GM10266 (cell line): ENCODE measurements at regions not wholly inside any gene's neighbourhood (a gene's known extent, or its start where the extent isn't known, plus 50 kb on each side); places are given as distances from the start of the nearest gene placed in this dataset.

Experiments
- DNase-seq: peaks from one replicate; pipeline ENCODE4 v3.0.0; 2012; ENCODE audit errors: extremely low spot score
- TF ChIP-seq, protein P1 (sequence below): IDR thresholded peaks from 2 replicates; pipeline ENCODE4 v1.5.1; 2012; ENCODE audit warnings: mild to moderate bottlenecking, low read depth; ENCODE audit not compliant: control insufficient read depth, insufficient read depth; ENCODE audit errors: missing control alignments

DNA sequence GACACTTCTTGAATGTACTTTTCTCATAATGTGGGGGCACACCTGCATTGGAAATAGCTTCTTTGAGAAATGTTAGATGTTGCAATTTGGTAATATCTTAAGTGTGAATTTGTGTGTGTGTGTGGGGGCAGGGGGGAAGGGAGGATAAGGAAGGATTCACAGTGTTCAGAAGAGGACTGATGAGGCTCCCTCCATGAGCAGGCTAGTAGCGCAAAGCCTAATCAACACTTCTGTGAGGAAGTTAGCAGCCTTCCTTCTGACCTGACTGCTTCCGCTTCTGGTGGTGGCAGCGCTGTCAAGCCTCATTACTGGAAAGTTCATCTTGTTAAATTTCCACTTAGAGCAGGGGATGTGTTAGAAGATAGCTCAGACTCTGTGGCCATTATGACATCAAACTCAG is 295.4 kb upstream of the SPRED2 start:
- TF ChIP-seq, protein P1, sequence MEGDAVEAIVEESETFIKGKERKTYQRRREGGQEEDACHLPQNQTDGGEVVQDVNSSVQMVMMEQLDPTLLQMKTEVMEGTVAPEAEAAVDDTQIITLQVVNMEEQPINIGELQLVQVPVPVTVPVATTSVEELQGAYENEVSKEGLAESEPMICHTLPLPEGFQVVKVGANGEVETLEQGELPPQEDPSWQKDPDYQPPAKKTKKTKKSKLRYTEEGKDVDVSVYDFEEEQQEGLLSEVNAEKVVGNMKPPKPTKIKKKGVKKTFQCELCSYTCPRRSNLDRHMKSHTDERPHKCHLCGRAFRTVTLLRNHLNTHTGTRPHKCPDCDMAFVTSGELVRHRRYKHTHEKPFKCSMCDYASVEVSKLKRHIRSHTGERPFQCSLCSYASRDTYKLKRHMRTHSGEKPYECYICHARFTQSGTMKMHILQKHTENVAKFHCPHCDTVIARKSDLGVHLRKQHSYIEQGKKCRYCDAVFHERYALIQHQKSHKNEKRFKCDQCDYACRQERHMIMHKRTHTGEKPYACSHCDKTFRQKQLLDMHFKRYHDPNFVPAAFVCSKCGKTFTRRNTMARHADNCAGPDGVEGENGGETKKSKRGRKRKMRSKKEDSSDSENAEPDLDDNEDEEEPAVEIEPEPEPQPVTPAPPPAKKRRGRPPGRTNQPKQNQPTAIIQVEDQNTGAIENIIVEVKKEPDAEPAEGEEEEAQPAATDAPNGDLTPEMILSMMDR, result no peak

DNA sequence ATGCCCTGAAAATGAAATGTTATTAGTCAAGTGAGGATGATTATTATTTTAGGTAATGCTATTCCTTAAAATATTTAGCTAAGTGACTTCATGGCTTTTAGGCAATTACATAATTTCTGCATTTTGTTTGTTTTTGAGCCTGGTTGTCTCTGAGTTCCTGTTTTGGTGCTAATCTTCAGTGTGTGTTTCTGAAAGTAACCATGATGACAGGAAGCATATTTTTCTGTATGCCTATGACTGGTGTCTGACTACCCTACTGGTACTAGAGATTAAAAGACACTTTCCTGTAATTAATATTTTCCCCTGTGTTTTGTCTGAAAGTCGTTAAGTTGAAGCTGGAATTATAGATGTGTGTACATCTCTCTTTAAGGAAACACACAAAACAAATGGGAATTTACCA is 295.0 kb upstream of the SPRED2 start:
- DNase-seq, result no peak
- TF ChIP-seq, protein P1, result no peak

More for the DNA sequence above, 295.4 kb upstream of the SPRED2 start:
- no peak for DNase-seq

DNA sequence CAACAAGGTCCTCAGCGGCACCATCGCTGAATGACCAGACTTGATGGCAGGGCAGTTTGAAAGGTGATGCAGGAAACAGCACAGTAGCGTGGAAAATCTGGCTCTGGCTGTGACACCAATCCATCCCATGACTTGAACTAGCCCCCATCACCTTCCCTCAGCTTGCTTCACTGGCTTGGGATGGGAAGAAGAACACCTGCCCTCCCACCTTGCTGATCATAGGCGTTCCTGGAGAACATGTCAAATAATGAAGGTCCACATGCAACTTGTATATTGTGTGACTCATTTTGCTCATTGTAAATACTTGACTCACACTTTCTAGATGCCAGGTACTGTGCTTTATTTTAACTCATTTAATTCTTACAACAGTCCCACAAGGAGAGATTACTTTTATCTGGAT is 292.4 kb upstream of the SPRED2 start:
- TF ChIP-seq, protein P1, result no peak
- DNase-seq, result no peak

DNA sequence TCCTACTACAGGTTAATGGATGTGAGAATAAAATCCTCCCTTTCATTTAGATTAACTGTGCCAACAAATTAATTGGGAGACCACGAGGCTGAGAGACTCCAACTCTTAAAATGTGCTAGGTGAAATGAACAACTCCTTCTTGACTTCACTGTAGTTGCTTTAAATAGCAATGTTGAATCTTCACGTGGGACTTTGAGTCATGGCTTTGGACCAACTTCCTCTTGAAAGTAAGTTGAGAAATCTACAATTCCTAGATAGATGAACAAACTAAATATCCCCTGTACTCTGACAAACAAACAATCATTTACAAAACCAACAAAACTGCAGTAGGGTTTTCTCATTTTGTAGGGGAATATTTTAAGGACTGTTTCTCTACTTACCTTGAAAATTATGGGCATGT is 291.9 kb upstream of the SPRED2 start:
- TF ChIP-seq, protein P1, result no peak
- DNase-seq, result no peak

DNA sequence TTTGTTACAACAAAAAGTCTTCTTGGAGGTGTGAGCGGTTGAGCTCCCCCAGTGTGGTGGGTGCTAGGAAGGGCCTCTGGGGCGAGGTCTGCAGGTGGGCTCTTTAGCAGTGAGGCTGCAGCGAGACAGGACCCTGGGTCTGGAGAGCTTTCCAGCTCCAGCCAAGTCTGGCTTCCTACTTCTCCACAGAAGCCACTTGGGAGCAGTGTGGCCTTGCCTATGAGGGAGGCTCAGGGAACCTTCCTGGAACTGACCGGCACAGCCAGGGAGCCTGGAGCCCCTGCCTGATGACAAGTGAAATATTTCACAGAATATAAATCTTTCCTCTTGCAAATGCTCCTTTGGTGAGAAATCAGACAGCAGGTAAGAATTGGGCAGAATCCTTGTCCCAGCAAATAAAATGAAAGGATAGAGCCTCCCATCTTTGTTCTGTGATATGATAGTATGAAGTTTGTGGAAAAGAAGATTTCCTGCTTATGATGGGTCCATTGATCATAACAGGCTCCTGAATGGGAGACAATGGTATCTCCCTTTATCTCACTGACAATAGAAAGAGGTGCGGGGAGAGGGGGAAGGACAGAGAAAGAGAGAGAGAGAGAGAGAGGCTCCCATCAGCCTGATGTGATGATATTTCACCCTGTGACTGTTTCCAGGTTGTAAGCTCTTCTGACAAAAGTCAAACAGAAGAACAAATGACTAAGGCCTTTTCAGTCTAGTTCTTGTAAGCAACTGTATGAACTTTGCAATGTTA is 289.8 kb upstream of the SPRED2 start:
- no peak for DNase-seq
- TF ChIP-seq, protein P1, result no peak

DNA sequence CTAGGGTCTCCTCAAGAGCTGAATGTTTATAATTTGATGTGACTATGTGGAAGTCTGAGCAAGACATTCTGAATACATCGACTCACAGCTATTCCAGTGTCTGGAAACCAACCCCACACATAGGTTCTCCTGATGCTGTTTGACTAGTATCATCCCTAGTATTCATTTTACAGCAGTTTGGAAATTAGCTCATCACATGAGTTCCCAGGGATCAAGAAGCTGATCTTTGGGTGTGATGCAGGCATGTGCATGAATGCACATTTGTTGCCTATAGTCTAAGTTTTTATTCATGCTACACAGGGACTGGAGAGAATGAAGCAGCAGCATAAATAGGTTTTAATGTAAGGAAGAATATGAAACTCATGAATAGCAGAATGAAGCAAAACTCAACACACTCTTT is 284.3 kb upstream of the SPRED2 start:
- TF ChIP-seq, protein P1, result no peak
- DNase-seq, result no peak

DNA sequence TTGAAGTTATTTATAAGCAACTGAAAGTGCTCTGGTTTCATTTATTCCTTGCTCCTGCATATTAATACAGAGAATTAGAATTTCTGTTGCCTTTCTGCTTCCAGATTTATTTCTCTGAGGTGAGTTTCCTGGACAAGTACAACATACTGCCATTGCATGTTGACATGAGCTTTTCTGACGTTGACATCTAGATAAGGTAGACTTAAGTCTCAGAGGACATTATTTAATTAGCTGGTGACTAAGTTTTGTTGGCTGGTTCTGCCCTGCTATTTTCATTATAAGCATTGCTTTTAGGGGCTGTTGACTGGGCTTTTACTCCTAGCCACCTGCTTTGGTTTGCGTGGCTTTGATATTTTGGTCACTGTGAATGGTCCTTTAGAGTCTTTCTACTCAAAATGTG is 282.9 kb upstream of the SPRED2 start:
- TF ChIP-seq, protein P1, result no peak
- no peak for DNase-seq
